Renal pelvis (tissue), 1 donor: ENCODE measurements at regions not wholly inside any gene's neighbourhood (a gene's known extent, or its start where the extent isn't known, plus 50 kb on each side); places are given as distances from the start of the nearest gene placed in this dataset.
"Not testable (repeated sequence)": the region's sequence is repeated elsewhere in the genome, so short reads cannot be mapped to it uniquely, and the experiment has no call there.

Experiments
- DNase-seq: peaks from one replicate; pipeline ENCODE4 v3.0.0-alpha.2; 2013

GRCh38 chr4:28482580-28483270, 1622.1 kb downstream of the STIM2 start:
- no peak for DNase-seq

GRCh38 chr4:28488021-28488420, 1627.4 kb downstream of the STIM2 start:
- no peak for DNase-seq

- no peak for DNase-seq
Measured at GRCh38 chr4:28490669-28491068, 1630.0 kb downstream of the STIM2 start.

GRCh38 chr4:28505064-28505463, 1644.4 kb downstream of the STIM2 start:
- no peak for DNase-seq

- no peak for DNase-seq
Measured at GRCh38 chr4:28508636-28509035, 1648.0 kb downstream of the STIM2 start.

- not testable (repeated sequence) for DNase-seq
Measured at GRCh38 chr4:28514766-28515165, 1654.1 kb downstream of the STIM2 start.

- no peak for DNase-seq
Measured at GRCh38 chr4:28518561-28519165, 1658.0 kb downstream of the STIM2 start.

GRCh38 chr4:28523681-28524190, 1663.1 kb downstream of the STIM2 start:
- DNase-seq = no peak

GRCh38 chr4:28536124-28536523, 1675.5 kb downstream of the STIM2 start:
- no peak for DNase-seq

- DNase-seq = no peak
Measured at GRCh38 chr4:28545986-28546385, 1685.3 kb downstream of the STIM2 start.

- no peak for DNase-seq
Measured at GRCh38 chr4:28548136-28548535, 1687.5 kb downstream of the STIM2 start.

GRCh38 chr4:28548594-28548993, 1688.0 kb downstream of the STIM2 start:
- DNase-seq = no peak

- DNase-seq = no peak
Measured at GRCh38 chr4:28555866-28556265, 1695.2 kb downstream of the STIM2 start.

- no peak for DNase-seq
Measured at GRCh38 chr4:28557755-28558154, 1697.1 kb downstream of the STIM2 start.

GRCh38 chr4:28558895-28559294, 1698.3 kb downstream of the STIM2 start:
- DNase-seq = no peak

GRCh38 chr4:28562913-28563312, 1702.3 kb downstream of the STIM2 start:
- DNase-seq = no peak

- DNase-seq = no peak
Measured at GRCh38 chr4:28565396-28565795, 1704.8 kb downstream of the STIM2 start.

- DNase-seq = no peak
Measured at GRCh38 chr4:28600958-28601357, 1740.3 kb downstream of the STIM2 start.

GRCh38 chr4:28621591-28621990, 1761.0 kb downstream of the STIM2 start:
- no peak for DNase-seq

GRCh38 chr4:28636971-28637370, 1776.3 kb downstream of the STIM2 start:
- DNase-seq = no peak

- DNase-seq = no peak
Measured at GRCh38 chr4:28639747-28640146, 1779.1 kb downstream of the STIM2 start.

GRCh38 chr4:28654618-28655017, 1794.0 kb downstream of the STIM2 start:
- DNase-seq = no peak

- no peak for DNase-seq
Measured at GRCh38 chr4:28665306-28665705, 1804.7 kb downstream of the STIM2 start.

- DNase-seq = no peak
Measured at GRCh38 chr4:28675582-28675981, 1814.9 kb downstream of the STIM2 start.
